Activated CD4-positive, alpha-beta T cell treated with anti-CD3 and anti-CD28 coated beads, Interleukin-2, amount 50 U/mL, for 24 hours (primary cell): ENCODE measurements at regions not wholly inside any gene's neighbourhood (a gene's known extent, or its start where the extent isn't known, plus 50 kb on each side); places are given as distances from the start of the nearest gene placed in this dataset.

Source experiments
- DNase-seq, 2 donors: peaks; one replicate each; pipeline ENCODE4 v3.0.0-alpha.2; 2020; ENCODE audit warnings: low read depth in 1 of 2, low spot score in 1 of 2

DNA sequence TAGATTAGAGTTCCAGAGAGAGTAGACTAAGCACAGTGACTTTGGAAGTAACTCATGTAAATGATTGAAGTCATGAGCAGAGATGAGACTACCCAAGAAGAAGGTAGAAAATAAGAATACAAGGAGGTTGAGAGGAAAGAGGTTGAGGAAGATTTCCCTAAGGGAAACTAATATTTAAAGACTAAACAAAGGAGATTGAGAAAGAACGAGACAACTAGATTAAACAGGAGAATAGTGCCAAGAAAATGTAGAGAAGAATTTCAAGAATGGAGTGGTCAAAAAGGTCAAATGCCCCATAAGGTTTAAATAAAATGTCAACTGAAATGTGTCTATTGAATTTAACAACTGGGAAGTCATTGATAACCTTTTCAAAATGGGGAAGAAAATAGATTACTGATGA, 59.0 kb downstream of the RPS29 start:
- DNase-seq: no peak

GRCh38 chr14:49526101-49526500, 60.1 kb downstream of the RPS29 start:
- DNase-seq: no peak

- DNase-seq: no peak
These were observed 69.9 kb downstream of the RPS29 start for GRCh38 chr14:49516286-49516685.

DNA sequence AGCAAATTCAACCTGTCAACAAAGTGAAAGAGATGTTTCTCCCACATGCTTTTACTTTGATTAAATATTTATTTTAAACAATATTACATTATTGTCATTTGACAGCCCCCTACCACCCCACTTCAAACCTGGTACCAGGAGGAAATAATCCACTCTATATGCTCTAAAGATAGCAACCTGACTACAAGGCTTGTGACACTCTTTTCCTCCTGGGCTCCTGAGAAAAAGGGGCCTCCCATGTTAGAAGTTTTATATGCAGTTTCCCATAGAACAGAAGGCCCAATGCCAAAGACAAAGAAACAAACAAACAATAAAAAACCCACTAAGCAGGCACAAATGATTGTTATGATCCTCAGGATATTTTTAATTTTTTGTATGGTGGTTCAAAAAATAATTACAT, 73.6 kb downstream of the RPS29 start:
- DNase-seq: no peak

GRCh38 chr14:49512147-49512551, 74.0 kb downstream of the RPS29 start:
- DNase-seq: no peak

DNA sequence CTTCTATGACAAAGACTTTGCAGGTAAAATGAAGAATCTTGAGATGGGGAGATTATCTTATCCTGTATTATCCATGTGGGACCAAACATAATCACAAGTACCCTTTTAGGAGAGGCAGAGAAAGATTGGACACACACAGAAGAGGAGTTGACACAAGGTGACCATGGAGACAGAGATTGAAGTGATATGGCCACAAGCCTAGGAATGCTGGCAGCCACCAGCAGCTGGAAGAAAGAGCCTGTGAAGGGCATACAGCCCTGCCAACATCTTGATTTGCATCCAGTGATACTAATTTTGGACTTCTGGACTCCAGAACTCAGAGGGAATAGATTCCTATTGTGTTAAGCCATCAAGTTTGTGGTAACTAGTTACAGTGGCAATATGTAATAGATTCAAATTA, 78.1 kb downstream of the RPS29 start:
- no peak for DNase-seq

DNA sequence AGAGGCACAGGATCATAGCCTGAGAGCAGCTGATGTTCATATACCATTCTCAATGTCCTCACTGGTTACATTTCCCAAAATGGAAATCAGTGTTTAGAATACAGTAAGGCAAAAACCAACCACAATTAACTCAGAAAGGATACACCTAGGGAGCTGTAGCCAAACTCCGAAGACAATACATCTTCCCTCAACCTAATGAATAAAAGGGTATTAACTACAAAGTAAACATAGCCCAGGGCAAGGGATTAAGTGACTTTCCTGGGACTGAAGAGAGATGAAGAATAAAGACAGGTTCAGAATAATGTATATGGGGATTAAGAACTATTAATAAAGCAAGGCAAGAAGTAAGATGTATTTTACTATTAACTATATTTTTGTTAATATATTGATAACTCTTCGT, 79.5 kb downstream of the RPS29 start:
- DNase-seq: no peak

- no peak for DNase-seq
These were observed 81.0 kb downstream of the RPS29 start for GRCh38 chr14:49505041-49505766.

DNA sequence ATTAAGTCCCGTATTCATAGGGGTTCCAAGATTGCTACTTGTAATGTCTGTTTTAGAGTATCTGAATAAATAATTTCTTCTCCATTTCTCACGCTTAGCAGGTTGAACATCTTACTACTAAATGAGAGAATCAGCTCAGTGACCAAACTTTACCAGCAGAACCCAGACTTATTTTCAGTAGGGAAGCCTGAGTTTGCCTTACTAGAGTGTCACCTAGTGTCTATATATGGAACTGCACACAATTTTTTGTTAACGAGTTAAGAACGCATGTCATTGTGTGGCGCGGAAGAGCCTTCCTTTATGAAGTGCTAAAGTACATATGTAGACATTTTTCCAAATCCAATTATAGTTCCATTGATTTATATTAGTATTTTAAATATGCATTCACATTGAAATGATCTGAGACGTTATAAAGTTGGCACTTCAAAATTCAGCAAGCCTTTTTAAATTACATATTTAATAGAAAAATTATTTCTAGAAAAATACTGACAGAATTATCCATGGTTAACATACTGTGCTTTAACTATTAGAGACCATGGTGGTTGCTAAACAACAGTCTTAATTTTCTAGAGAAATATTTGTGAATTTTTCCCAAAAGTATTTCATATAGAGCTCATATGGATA, 88.3 kb downstream of the RPS29 start:
- DNase-seq: peak in 1 of 2 donors; percentile 12

DNA sequence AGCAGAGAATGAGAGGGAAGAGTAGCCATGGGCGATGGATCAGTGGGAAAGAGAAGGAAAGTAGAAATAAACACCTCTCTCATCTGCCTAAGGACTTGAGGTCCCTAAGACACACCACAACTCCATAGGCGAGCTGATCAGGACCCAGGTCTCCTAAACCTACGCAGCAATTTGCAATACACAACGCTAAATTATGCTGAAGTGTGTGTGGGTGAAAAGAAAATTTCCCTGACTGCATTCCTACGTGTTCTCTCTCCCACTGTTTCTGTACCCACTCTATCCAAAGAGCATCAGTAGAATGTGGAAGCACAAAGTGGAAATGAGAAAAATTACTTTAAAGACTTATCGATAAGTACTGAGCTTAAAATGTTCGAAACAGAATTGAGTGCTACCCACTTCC, 88.9 kb downstream of the RPS29 start:
- no peak for DNase-seq

DNA sequence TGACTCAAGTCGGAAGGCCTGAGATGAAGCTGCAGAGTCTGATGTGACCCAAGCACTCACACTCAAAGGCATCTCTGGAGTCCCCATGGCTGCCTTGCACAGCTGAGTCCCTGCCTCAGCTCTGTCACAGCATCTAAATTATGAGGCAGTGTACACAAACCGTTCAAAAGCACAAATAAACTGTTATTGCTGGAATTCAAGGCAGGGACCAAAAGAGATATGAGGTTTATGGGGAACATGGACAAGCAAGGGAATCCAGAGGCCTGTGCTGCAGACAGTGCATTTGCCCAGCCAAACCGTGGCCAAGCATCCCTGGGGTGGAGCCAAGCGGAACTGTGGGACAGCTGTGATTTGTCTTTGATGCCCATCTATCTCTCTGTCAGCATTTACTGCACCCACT, 91.3 kb downstream of the RPS29 start:
- DNase-seq: no peak

DNA sequence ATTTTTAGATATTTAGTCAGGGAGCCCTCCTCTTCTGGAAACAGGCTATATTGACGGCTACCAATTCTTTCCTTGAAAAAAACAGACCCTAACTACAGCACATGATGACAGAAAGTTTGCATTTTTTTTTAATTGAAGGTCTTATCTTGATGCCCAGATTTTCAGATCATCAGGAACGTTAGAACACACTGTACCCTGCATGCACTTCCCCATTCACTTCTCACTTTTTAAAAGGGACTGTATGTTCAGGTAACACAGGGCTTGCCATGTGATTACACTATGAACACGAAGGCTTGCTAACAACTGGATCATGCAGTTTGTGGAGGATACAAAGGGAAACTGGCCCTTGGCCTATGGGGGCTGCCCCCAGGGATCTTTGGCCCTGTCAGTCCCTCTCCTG, 92.6 kb downstream of the RPS29 start:
- DNase-seq: no peak

DNA sequence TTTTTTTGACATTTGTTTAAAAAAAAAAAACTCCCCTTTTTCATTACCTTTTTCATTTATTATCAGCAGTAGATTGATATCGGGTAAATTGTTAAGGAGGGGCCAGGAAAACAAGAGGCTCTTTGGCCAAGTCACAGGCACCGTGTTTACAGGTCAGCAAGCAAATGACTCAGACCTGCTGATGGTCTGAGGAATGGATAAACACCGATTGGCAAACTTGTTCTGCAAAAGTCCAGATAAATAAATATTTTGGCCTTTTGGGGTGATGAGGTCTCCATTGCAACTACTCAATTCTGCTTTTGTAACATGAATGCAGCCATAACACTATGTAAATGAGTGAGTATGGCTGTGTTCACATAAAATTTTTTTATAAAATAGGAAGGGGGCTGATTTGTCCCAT, 94.0 kb downstream of the RPS29 start:
- no peak for DNase-seq

GRCh38 chr14:49489341-49489740, 96.8 kb downstream of the RPS29 start:
- no peak for DNase-seq

GRCh38 chr14:49487238-49487637, 98.9 kb downstream of the RPS29 start:
- DNase-seq: no peak

GRCh38 chr14:49485290-49485689, 100.9 kb downstream of the RPS29 start:
- DNase-seq: no peak

DNA sequence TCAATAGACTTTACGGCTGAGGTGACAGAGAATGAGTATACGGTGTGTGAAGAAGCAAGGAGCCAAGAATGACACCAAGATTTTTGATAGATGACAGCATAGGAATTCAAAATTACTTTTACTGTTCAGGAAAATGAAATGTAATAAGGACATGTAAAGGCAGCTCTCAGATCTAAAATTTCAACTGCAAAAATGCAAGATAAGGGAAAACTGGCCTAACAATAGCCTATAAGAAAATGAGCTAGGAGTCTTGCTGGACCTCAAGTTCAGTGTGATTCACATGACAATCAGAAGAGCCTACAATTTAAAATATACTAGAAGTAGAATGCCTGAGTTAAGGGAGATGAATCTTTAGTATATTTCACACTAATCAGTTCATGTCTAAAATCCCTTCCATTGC, 102.0 kb downstream of the RPS29 start:
- no peak for DNase-seq

DNA sequence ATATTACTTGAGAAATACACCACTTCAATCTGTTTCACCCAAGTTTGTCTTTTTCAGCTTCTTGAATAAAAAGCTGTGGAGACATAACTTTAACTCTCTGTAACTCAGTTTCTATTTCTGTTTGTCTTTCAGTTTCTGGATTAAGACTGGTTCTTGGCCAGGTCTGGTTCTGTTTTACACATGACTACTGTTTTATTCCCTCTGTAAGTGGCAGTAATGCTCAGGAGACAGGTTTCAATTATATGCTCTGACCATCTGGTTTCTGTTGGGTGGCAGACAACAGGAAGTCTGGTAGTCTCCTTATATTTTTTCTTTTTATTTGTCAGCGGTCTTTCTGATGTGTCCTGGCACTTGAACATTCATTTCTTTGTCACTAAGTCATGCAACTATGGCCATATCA, 102.9 kb downstream of the RPS29 start:
- no peak for DNase-seq

GRCh38 chr14:49480979-49481498, 105.1 kb downstream of the RPS29 start:
- no peak for DNase-seq

DNA sequence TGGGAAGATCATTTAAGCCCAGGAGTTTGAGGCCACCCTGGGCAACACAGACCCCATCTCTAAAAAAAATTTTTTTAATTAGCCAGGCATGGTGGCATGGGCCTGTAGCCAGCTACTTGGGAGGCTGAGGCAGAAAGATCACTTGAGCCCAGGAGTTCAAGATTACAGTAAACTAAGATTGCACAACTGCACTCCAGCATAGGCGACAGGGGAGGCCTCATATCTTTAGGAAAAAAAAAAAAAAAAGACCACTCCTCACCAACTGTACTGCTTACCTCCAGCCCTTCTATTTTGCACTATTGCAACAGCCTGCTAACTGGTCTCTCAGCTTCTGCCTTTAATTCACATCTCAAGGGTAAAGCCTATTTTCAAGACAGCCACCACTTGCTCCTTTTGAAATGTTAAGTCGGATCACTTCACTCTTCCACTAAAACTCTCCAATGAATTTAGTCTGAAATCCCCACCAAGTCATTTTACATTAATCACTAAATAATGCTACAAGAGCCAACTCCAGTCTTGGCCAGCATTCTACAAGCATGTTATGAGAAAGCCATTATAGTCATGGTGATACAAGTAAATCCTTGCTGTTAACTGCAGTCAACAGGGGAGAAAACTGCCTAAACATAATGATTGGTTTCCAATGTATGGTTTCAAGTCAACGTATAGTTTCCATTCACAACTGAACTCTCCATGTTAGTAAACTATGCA, 106.0 kb downstream of the RPS29 start:
- no peak for DNase-seq

GRCh38 chr14:49479432-49479831, 106.7 kb downstream of the RPS29 start:
- DNase-seq: no peak

DNA sequence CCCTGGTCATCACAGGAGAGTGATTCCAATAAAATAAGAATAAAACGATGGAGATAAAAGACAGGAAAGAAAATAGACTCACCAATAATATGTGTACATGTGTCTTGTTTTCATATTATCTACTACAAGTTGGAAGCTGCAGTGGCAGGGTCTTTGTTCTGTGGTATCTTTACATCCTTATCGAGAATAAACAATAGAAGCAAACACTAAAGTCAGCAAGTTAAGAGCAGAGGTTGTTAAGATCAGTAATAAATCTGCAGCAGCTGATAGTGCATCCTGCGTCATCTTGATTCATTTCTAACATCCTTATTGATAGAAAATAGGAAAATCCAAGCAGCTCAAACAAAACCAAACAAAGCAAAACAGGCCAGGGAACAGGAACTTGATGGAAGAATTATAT, 107.4 kb downstream of the RPS29 start:
- no peak for DNase-seq
